ENCODE measurements at regions not wholly inside any gene's neighbourhood (a gene's known extent, or its start where the extent isn't known, plus 50 kb on each side); places are given as distances from the start of the nearest gene placed in this dataset.

DNA sequence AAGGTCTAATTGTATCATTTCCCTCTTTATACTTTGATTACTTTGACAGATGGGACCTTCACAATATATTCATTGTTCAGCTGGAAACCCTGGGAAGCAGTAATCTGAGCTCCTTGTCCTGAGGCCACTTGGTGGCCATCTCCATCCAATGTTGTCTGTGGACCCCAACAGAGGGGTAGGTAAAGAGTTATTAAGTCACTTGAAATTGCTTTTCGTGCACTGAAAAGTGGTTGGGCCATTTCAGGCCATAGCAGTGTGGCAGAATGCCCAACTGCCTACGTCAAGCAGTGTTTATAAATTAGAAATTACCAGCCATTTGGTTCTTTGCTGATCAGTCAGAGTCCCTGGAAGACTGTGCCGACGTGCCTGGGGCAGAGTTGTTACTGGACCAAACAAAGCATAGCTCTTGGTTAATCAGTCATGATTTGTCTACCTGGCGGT, 308.3 kb upstream of the USP25 start:
- H3K27me3 Mint-ChIP-seq (ENCODE audit: unreplicated experiment) = no peaks in the 10 kb centered on the region
- no peak overlapping the region for H3K4me3 Mint-ChIP-seq (ENCODE audit: unreplicated experiment)
- no peaks in the 10 kb centered on the region for H3K4me1 Mint-ChIP-seq (ENCODE audit: unreplicated experiment)
- H3K9me3 Mint-ChIP-seq (ENCODE audit: unreplicated experiment) = no peaks in the 10 kb centered on the region
- no peak for TF ChIP-seq CTCF (IDR thresholded peaks at IDR 0.05; ENCODE audit: unreplicated experiment)
- no peak for DNase-seq (ENCODE audit: low spot score)
- no peaks in the 10 kb centered on the region for H3K36me3 Mint-ChIP-seq (ENCODE audit: low read depth, unreplicated experiment)
- no peak overlapping the region for H3K27ac Mint-ChIP-seq (ENCODE audit: unreplicated experiment)

DNA sequence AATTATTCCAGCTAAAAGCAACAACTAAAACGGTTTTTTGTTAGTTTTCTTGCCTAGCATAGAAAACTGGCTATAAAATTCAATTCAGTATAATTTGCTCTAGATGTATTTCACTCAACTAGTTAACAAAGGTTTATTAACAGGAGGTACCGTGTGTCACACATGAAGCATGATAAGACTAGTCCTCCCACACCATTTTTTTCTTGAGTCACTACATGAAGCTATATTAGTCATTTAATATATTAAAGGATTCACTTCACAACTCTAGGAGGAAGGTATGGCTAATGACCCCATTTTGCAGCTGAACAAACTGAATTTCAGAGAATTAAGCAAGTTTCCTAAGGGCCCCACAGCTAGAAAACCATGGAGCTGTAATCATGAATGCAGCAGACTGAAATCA, 307.8 kb upstream of the USP25 start:
- no peak for TF ChIP-seq CTCF (IDR thresholded peaks at IDR 0.05; ENCODE audit: unreplicated experiment)
- Mint-ChIP-seq H3K4me1 (ENCODE audit: unreplicated experiment) (no peaks in the 10 kb centered on the region), H3K36me3 (ENCODE audit: low read depth, unreplicated experiment) (no peaks in the 10 kb centered on the region), H3K27ac (ENCODE audit: unreplicated experiment) (no peak overlapping the region), H3K27me3 (ENCODE audit: unreplicated experiment) (no peaks in the 10 kb centered on the region), H3K9me3 (ENCODE audit: unreplicated experiment) (no peaks in the 10 kb centered on the region), H3K4me3 (ENCODE audit: unreplicated experiment) (no peak overlapping the region)
- DNase-seq (ENCODE audit: low spot score) = no peak

- Mint-ChIP-seq H3K27me3 (ENCODE audit: unreplicated experiment) (no peaks in the 10 kb centered on the region), H3K9me3 (ENCODE audit: unreplicated experiment) (no peaks in the 10 kb centered on the region), H3K4me1 (ENCODE audit: unreplicated experiment) (no peaks in the 10 kb centered on the region), H3K4me3 (ENCODE audit: unreplicated experiment) (no peak overlapping the region), H3K27ac (ENCODE audit: unreplicated experiment) (no peak overlapping the region), H3K36me3 (ENCODE audit: low read depth, unreplicated experiment) (no peaks in the 10 kb centered on the region)
- TF ChIP-seq CTCF (IDR thresholded peaks at IDR 0.05; ENCODE audit: unreplicated experiment) = no peak
- DNase-seq (ENCODE audit: low spot score) = no peak
Measured at GRCh38 chr21:15422783-15423182, 307.0 kb upstream of the USP25 start.

GRCh38 chr21:15423676-15424445, 305.9 kb upstream of the USP25 start:
- DNase-seq (ENCODE audit: low spot score) = no peak
- Mint-ChIP-seq H3K9me3 (ENCODE audit: unreplicated experiment) (no peaks in the 10 kb centered on the region), H3K27ac (ENCODE audit: unreplicated experiment) (no peak overlapping the region), H3K27me3 (ENCODE audit: unreplicated experiment) (no peaks in the 10 kb centered on the region), H3K4me3 (ENCODE audit: unreplicated experiment) (no peak overlapping the region), H3K36me3 (ENCODE audit: low read depth, unreplicated experiment) (no peaks in the 10 kb centered on the region), H3K4me1 (ENCODE audit: unreplicated experiment) (no peaks in the 10 kb centered on the region)
- no peak for TF ChIP-seq CTCF (IDR thresholded peaks at IDR 0.05; ENCODE audit: unreplicated experiment)

- H3K27ac Mint-ChIP-seq (ENCODE audit: unreplicated experiment) = no peak overlapping the region
- no peaks in the 10 kb centered on the region for H3K9me3 Mint-ChIP-seq (ENCODE audit: unreplicated experiment)
- H3K4me3 Mint-ChIP-seq (ENCODE audit: unreplicated experiment) = no peak overlapping the region
- no peaks in the 10 kb centered on the region for H3K36me3 Mint-ChIP-seq (ENCODE audit: low read depth, unreplicated experiment)
- no peak for TF ChIP-seq CTCF (IDR thresholded peaks at IDR 0.05; ENCODE audit: unreplicated experiment)
- DNase-seq (ENCODE audit: low spot score) = no peak
- H3K4me1 Mint-ChIP-seq (ENCODE audit: unreplicated experiment) = peaks cover 1% of the 10 kb centered on the region
- no peaks in the 10 kb centered on the region for H3K27me3 Mint-ChIP-seq (ENCODE audit: unreplicated experiment)
Measured at GRCh38 chr21:15425049-15425448, 304.7 kb upstream of the USP25 start.

All from endothelial cell (in vitro differentiated cells).